H1 (cell line): ENCODE measurements at regions not wholly inside any gene's neighbourhood (a gene's known extent, or its start where the extent isn't known, plus 50 kb on each side); places are given as distances from the start of the nearest gene placed in this dataset.

ENCODE experiments used
- BACH1 ChIP-seq: IDR thresholded peaks from 2 replicates; pipeline ENCODE4 v1.6.1; 2012; ENCODE audit warnings: low read length, improper control_type of control experiment
- EGR1 ChIP-seq: IDR thresholded peaks from 2 replicates; pipeline ENCODE4 v1.6.1; 2011; ENCODE audit warnings: low read depth, low read length, borderline replicate concordance
- KDM5A ChIP-seq: fragments of 200-600 bp; IDR thresholded peaks from 2 replicates; pipeline ENCODE4 v1.7.1; 2012; ENCODE audit warnings: mild to moderate bottlenecking, low read length, inconsistent platforms, mixed read lengths
- TF ChIP-seq, protein P1 (sequence below): fragments of 300-600 bp; sonication (generic); IDR thresholded peaks from 2 replicates; pipeline ENCODE4 v1.7.1; 2012; ENCODE audit warnings: low read length, moderate library complexity, mild to moderate bottlenecking, inconsistent platforms; ENCODE audit not compliant: insufficient replicate concordance

DNA sequence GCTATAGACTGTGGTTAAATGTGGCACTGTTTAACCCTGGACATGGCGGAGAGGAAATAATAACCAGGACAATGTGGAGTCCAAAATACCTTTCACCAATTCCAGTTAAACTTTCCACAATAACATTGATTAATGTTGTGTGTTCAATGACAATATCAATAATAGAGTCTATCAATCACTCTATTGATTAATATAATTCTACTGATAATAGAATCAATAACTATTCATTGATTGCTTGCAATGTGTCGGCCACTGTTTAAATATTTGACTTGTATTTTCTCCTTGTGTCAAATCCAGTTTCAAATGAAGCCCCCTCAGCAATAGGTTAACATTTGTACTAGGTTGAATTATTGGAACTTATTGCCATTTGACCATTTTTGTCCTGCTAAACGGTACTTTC is 187.0 kb downstream of the PTPN20 start (continued):
- TF ChIP-seq, protein P1, sequence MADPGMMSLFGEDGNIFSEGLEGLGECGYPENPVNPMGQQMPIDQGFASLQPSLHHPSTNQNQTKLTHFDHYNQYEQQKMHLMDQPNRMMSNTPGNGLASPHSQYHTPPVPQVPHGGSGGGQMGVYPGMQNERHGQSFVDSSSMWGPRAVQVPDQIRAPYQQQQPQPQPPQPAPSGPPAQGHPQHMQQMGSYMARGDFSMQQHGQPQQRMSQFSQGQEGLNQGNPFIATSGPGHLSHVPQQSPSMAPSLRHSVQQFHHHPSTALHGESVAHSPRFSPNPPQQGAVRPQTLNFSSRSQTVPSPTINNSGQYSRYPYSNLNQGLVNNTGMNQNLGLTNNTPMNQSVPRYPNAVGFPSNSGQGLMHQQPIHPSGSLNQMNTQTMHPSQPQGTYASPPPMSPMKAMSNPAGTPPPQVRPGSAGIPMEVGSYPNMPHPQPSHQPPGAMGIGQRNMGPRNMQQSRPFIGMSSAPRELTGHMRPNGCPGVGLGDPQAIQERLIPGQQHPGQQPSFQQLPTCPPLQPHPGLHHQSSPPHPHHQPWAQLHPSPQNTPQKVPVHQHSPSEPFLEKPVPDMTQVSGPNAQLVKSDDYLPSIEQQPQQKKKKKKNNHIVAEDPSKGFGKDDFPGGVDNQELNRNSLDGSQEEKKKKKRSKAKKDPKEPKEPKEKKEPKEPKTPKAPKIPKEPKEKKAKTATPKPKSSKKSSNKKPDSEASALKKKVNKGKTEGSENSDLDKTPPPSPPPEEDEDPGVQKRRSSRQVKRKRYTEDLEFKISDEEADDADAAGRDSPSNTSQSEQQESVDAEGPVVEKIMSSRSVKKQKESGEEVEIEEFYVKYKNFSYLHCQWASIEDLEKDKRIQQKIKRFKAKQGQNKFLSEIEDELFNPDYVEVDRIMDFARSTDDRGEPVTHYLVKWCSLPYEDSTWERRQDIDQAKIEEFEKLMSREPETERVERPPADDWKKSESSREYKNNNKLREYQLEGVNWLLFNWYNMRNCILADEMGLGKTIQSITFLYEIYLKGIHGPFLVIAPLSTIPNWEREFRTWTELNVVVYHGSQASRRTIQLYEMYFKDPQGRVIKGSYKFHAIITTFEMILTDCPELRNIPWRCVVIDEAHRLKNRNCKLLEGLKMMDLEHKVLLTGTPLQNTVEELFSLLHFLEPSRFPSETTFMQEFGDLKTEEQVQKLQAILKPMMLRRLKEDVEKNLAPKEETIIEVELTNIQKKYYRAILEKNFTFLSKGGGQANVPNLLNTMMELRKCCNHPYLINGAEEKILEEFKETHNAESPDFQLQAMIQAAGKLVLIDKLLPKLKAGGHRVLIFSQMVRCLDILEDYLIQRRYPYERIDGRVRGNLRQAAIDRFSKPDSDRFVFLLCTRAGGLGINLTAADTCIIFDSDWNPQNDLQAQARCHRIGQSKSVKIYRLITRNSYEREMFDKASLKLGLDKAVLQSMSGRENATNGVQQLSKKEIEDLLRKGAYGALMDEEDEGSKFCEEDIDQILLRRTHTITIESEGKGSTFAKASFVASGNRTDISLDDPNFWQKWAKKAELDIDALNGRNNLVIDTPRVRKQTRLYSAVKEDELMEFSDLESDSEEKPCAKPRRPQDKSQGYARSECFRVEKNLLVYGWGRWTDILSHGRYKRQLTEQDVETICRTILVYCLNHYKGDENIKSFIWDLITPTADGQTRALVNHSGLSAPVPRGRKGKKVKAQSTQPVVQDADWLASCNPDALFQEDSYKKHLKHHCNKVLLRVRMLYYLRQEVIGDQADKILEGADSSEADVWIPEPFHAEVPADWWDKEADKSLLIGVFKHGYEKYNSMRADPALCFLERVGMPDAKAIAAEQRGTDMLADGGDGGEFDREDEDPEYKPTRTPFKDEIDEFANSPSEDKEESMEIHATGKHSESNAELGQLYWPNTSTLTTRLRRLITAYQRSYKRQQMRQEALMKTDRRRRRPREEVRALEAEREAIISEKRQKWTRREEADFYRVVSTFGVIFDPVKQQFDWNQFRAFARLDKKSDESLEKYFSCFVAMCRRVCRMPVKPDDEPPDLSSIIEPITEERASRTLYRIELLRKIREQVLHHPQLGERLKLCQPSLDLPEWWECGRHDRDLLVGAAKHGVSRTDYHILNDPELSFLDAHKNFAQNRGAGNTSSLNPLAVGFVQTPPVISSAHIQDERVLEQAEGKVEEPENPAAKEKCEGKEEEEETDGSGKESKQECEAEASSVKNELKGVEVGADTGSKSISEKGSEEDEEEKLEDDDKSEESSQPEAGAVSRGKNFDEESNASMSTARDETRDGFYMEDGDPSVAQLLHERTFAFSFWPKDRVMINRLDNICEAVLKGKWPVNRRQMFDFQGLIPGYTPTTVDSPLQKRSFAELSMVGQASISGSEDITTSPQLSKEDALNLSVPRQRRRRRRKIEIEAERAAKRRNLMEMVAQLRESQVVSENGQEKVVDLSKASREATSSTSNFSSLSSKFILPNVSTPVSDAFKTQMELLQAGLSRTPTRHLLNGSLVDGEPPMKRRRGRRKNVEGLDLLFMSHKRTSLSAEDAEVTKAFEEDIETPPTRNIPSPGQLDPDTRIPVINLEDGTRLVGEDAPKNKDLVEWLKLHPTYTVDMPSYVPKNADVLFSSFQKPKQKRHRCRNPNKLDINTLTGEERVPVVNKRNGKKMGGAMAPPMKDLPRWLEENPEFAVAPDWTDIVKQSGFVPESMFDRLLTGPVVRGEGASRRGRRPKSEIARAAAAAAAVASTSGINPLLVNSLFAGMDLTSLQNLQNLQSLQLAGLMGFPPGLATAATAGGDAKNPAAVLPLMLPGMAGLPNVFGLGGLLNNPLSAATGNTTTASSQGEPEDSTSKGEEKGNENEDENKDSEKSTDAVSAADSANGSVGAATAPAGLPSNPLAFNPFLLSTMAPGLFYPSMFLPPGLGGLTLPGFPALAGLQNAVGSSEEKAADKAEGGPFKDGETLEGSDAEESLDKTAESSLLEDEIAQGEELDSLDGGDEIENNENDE, result no peak
- TF ChIP-seq BACH1, result no peak
- TF ChIP-seq KDM5A, result no peak
- no peak for TF ChIP-seq EGR1
